ENCODE measurements at regions not wholly inside any gene's neighbourhood (a gene's known extent, or its start where the extent isn't known, plus 50 kb on each side); places are given as distances from the start of the nearest gene placed in this dataset.

DNA sequence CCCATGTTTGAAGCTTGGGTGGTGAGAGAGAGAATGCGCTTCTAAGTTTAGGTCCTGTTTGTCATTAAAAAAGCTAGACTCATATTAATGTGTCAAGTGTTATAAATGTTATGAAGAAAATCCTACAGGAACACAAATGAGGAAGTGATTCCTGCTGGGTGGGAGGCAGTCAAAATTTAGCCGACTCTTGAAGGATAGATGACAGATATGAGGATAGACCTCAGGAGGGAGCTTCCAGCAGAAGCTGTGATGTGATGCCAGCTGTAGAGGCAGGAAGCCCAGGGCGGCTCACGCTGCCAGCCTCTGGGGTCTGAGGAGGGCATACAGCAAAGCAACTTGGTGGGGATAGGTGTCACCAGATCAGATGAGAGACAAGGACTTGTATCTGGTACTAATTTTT is 74.7 kb upstream of the ADAMTS16 start:
- dilution Hi-C loops (cut with MboI; ENCODE audit: extremely low pct_ligation_motif_present, low sequenced_read_pairs) (no loop called here), intact Hi-C loops (cut with micrococcal nuclease) (no loop called here)
- BruUV-seq (replicated peaks) = no TSS peak
- DNase-seq (ENCODE audit: low read depth, low spot score) (no peak), FAIRE-seq (no peak)
- Histone ChIP-seq H3K4me1 (ENCODE audit: control insufficient read depth, extremely low read depth, insufficient read depth, low read length) (no peaks in the 10 kb centered on the region), H2AFZ (ENCODE audit: low read depth, low read length) (no peak overlapping the region), H3K27ac (ENCODE audit: insufficient read depth, low read depth, low read length) (no peak overlapping the region), H3K9me1 (replicated peaks; ENCODE audit: control insufficient read depth, extremely low read depth, insufficient read depth, low read length) (no peaks in the 10 kb centered on the region), H3K79me2 (ENCODE audit: control insufficient read depth, insufficient read depth, low read length) (no peaks in the 10 kb centered on the region), H3K36me3 (ENCODE audit: control insufficient read depth in 2 of 2, extremely low read depth in 1 of 2, insufficient read depth in 2 of 2, low read length in 2 of 2) (no peaks in the 10 kb centered on the region), H3K9ac (replicated peaks; ENCODE audit: extremely low read depth, insufficient read depth, low read length) (no peak overlapping the region), H3K4me3 (replicated peaks in 1 of 3; ENCODE audit: insufficient read depth in 1 of 3, low read depth in 1 of 3, low read length in 3 of 3) (no peak overlapping the region), H3K9me3 (replicated peaks; ENCODE audit: control insufficient read depth, insufficient read depth, low read length) (peaks cover 4% of the 10 kb centered on the region), H3K27me3 (ENCODE audit: control insufficient read depth in 2 of 2, insufficient read depth in 2 of 2, low read length in 2 of 2) (no peaks in the 10 kb centered on the region), H3K4me2 (ENCODE audit: insufficient read depth, low read length) (no peak overlapping the region), H4K20me1 (replicated peaks; ENCODE audit: control insufficient read depth, extremely low read depth, insufficient read depth, low read length) (no peaks in the 10 kb centered on the region)
- CTCF ChIA-PET = no interaction called here
- POLR2A ChIA-PET = no interaction called here
- no peak for TF ChIP-seq MYC (IDR thresholded peaks at IDR 0.05; ENCODE audit: low read depth, low read length)
- TF ChIP-seq POLR2A (IDR thresholded peaks at IDR 0.05; ENCODE audit: low read depth, low read length) = no peak

DNA sequence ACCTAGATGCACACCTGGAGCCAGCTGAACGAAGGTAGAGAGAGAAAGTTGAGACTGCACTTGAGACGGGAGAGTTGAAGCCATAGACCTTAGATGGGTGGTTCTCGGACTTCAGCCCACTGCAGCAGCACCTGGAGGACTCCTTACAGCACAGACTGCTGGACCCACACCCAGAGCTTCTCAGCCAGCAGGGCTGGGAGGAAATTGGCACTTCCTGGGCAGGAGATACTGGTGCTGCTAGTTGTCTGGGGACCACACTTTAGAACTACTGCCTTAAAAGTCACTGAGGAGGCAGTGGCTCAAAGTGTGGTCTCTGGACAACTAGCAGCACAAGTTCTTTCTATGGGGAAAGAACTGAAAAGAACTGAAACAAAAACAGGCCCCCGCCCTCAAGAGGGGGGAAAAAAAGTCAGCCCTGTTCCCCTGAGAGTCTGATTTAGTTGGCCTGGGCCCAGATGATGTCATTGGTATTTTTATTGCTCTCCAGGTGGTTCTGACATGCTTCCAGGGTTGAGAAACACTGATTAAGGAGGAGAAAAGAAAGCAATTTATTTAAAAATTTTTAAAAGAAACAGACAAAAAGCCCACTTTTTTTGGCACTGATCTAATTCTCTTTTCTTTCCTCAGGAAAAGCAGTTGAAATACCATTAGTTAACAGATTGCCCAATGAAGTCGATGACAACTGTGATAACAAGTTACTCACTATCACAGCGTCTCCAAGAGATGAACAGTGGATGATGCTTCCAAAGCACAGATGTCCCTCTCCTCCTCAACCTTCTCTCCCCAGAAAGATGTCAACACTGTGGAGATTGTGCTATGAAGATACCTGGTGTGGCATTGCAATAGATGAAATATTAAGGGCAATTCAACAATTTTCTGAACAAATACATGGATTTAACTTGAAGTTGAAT is 73.6 kb upstream of the ADAMTS16 start:
- TF ChIP-seq FOS (IDR thresholded peaks at IDR 0.05; ENCODE audit: borderline replicate concordance, insufficient read depth, low read length) = no peak
- TF ChIP-seq POLR2A (IDR thresholded peaks at IDR 0.05; ENCODE audit: low read depth, low read length) = no peak
- TF ChIP-seq, protein P1, sequence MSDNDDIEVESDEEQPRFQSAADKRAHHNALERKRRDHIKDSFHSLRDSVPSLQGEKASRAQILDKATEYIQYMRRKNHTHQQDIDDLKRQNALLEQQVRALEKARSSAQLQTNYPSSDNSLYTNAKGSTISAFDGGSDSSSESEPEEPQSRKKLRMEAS (IDR thresholded peaks at IDR 0.05; ENCODE audit: insufficient read depth, insufficient read length) = no peak
- no peak for TF ChIP-seq GATA2 (IDR thresholded peaks at IDR 0.05; ENCODE audit: insufficient read depth, insufficient read length, low read depth, low read length)
- no peak for TF ChIP-seq POLR2AphosphoS5 (IDR thresholded peaks at IDR 0.05; ENCODE audit: insufficient read depth, low read depth, low read length)
- TF ChIP-seq, protein P2, sequence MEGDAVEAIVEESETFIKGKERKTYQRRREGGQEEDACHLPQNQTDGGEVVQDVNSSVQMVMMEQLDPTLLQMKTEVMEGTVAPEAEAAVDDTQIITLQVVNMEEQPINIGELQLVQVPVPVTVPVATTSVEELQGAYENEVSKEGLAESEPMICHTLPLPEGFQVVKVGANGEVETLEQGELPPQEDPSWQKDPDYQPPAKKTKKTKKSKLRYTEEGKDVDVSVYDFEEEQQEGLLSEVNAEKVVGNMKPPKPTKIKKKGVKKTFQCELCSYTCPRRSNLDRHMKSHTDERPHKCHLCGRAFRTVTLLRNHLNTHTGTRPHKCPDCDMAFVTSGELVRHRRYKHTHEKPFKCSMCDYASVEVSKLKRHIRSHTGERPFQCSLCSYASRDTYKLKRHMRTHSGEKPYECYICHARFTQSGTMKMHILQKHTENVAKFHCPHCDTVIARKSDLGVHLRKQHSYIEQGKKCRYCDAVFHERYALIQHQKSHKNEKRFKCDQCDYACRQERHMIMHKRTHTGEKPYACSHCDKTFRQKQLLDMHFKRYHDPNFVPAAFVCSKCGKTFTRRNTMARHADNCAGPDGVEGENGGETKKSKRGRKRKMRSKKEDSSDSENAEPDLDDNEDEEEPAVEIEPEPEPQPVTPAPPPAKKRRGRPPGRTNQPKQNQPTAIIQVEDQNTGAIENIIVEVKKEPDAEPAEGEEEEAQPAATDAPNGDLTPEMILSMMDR (IDR thresholded peaks at IDR 0.05; ENCODE audit: extremely low read depth in 1 of 2, insufficient read depth in 1 of 2, low read depth in 1 of 2, low read length in 2 of 2) = no peak
- TF ChIP-seq EZH2 (IDR thresholded peaks at IDR 0.05; ENCODE audit: borderline replicate concordance, low read depth, low read length, severe bottlenecking) = no peak
- no peak for TF ChIP-seq JUN (IDR thresholded peaks at IDR 0.05; ENCODE audit: borderline replicate concordance, insufficient read depth, insufficient read length, low read depth)
- no peak for TF ChIP-seq MYC (IDR thresholded peaks at IDR 0.05; ENCODE audit: low read depth, low read length)
- FAIRE-seq (no peak), DNase-seq (ENCODE audit: low read depth, low spot score) (no peak)
- no peak overlapping the region for H3K9ac ChIP-seq (replicated peaks; ENCODE audit: extremely low read depth, insufficient read depth, low read length)
- H3K9me1 ChIP-seq (replicated peaks; ENCODE audit: control insufficient read depth, extremely low read depth, insufficient read depth, low read length) = no peaks in the 10 kb centered on the region
- H3K9me3 ChIP-seq (replicated peaks; ENCODE audit: control insufficient read depth, insufficient read depth, low read length) = peaks cover 6% of the 10 kb centered on the region
- H3K4me3 ChIP-seq (replicated peaks in 1 of 3; ENCODE audit: insufficient read depth in 1 of 3, low read depth in 1 of 3, low read length in 3 of 3) = no peak overlapping the region
- H3K79me2 ChIP-seq (ENCODE audit: control insufficient read depth, insufficient read depth, low read length) = no peaks in the 10 kb centered on the region
- no peak overlapping the region for H3K4me2 ChIP-seq (ENCODE audit: insufficient read depth, low read length)
- intact Hi-C loops (cut with micrococcal nuclease) = no loop called here
- dilution Hi-C loops (cut with MboI; ENCODE audit: extremely low pct_ligation_motif_present, low sequenced_read_pairs) = no loop called here
- ChIA-PET POLR2A (no interaction called here), CTCF (no interaction called here)
- H3K4me1 ChIP-seq (ENCODE audit: control insufficient read depth, extremely low read depth, insufficient read depth, low read length) = no peaks in the 10 kb centered on the region
- H3K27me3 ChIP-seq (ENCODE audit: control insufficient read depth in 2 of 2, insufficient read depth in 2 of 2, low read length in 2 of 2) = no peaks in the 10 kb centered on the region
- H2AFZ ChIP-seq (ENCODE audit: low read depth, low read length) = no peak overlapping the region
- no TSS peak for BruUV-seq (replicated peaks)
- no peaks in the 10 kb centered on the region for H3K36me3 ChIP-seq (ENCODE audit: control insufficient read depth in 2 of 2, extremely low read depth in 1 of 2, insufficient read depth in 2 of 2, low read length in 2 of 2)
- no peak overlapping the region for H3K27ac ChIP-seq (ENCODE audit: insufficient read depth, low read depth, low read length)
- H4K20me1 ChIP-seq (replicated peaks; ENCODE audit: control insufficient read depth, extremely low read depth, insufficient read depth, low read length) = no peaks in the 10 kb centered on the region
